Neural crest cell (in vitro differentiated cells): ENCODE measurements at regions not wholly inside any gene's neighbourhood (a gene's known extent, or its start where the extent isn't known, plus 50 kb on each side); places are given as distances from the start of the nearest gene placed in this dataset.

Experiments used
- DNase-seq: peaks from one replicate; pipeline ENCODE4 v3.0.0; 2021; ENCODE audit warnings: low read depth, mixed read lengths, low spot score
- H3K27ac Mint-ChIP-seq: one replicate; pipeline ENCODE4 v1.8.0; 2021; ENCODE audit warnings: mild to moderate bottlenecking, mixed read lengths; ENCODE audit not compliant: unreplicated experiment
- H3K27me3 Mint-ChIP-seq: 2 replicates; pipeline ENCODE4 v1.8.0; 2021; ENCODE audit warnings: low read depth, mild to moderate bottlenecking, mixed read lengths
- H3K36me3 Mint-ChIP-seq: 2 replicates; pipeline ENCODE4 v1.8.0; 2021; ENCODE audit warnings: low read depth, mild to moderate bottlenecking, mixed read lengths
- H3K4me1 Mint-ChIP-seq: 2 replicates; pipeline ENCODE4 v1.8.0; 2021; ENCODE audit warnings: mixed read lengths
- H3K4me3 Mint-ChIP-seq: one replicate; pipeline ENCODE4 v1.8.0; 2021; ENCODE audit warnings: mild to moderate bottlenecking, mixed read lengths
- H3K9me3 Mint-ChIP-seq: 2 replicates; pipeline ENCODE4 v1.8.0; 2021; ENCODE audit warnings: mixed read lengths
- CTCF ChIP-seq: fragments of 200-600 bp; sonication (generic); conservative IDR thresholded peaks from 2 replicates; pipeline ENCODE4 v1.5.0; 2021; ENCODE audit warnings: antibody characterized with exemption, mild to moderate bottlenecking

GRCh38 chr16:64543031-64543430, 578.8 kb downstream of the CDH11 start:
- H3K36me3 Mint-ChIP-seq = no peaks in the 10 kb centered on the region
- no peaks in the 10 kb centered on the region for H3K4me1 Mint-ChIP-seq
- no peaks in the 10 kb centered on the region for H3K27me3 Mint-ChIP-seq
- no peak overlapping the region for H3K4me3 Mint-ChIP-seq
- no peak for TF ChIP-seq CTCF
- no peak for DNase-seq
- H3K9me3 Mint-ChIP-seq = peaks cover 6% of the 10 kb centered on the region
- no peak overlapping the region for H3K27ac Mint-ChIP-seq

DNA sequence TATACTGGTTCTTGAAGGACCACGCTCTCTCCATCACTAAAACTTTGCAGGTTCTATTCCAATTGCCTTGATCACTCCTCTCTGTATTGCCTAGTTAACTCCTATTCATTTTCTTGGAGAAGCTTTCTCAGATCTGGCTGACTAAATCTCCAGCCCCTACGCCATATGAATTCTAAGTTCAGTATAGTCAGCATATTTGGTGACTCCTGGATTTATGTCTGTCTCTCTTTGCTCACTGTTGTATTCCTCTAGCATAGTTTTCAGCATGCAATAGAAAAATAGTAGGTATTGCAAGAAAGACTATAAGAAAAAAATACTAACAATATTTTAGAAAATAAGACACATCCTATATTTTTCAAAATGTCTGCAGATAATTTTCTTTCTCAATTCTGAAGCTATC, 579.7 kb downstream of the CDH11 start:
- H3K36me3 Mint-ChIP-seq = no peaks in the 10 kb centered on the region
- no peaks in the 10 kb centered on the region for H3K4me1 Mint-ChIP-seq
- H3K4me3 Mint-ChIP-seq = no peak overlapping the region
- H3K27ac Mint-ChIP-seq = no peak overlapping the region
- no peaks in the 10 kb centered on the region for H3K27me3 Mint-ChIP-seq
- TF ChIP-seq CTCF = no peak
- no peak for DNase-seq
- peaks cover 6% of the 10 kb centered on the region for H3K9me3 Mint-ChIP-seq

- H3K36me3 Mint-ChIP-seq = no peaks in the 10 kb centered on the region
- no peak overlapping the region for H3K4me3 Mint-ChIP-seq
- no peaks in the 10 kb centered on the region for H3K4me1 Mint-ChIP-seq
- no peak for TF ChIP-seq CTCF
- H3K9me3 Mint-ChIP-seq = peaks cover 6% of the 10 kb centered on the region
- H3K27me3 Mint-ChIP-seq = no peaks in the 10 kb centered on the region
- DNase-seq = no peak
- no peak overlapping the region for H3K27ac Mint-ChIP-seq
Observed at GRCh38 chr16:64541621-64542020, 580.2 kb downstream of the CDH11 start.

DNA sequence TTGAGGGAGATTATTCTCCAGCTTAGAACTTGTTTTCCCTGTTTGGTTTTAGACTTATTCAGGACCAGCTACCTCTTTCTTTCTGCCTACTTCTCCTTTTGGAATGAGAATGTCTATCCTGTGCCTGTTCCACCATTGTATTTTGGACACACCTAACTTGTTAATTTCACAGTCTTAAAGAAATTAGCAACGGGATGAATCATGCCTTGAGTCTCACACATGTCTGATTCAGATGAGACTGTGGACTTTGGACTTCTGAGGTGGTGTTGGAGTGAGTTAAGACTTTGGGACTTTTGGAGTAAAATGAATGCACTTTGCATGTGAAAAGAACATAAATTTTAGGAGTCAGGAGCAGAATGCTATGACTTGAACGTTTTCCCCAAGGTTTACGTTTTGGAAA, 581.4 kb downstream of the CDH11 start:
- H3K4me1 Mint-ChIP-seq = no peaks in the 10 kb centered on the region
- DNase-seq = no peak
- H3K27ac Mint-ChIP-seq = no peak overlapping the region
- H3K9me3 Mint-ChIP-seq = peaks cover 8% of the 10 kb centered on the region
- no peak overlapping the region for H3K4me3 Mint-ChIP-seq
- TF ChIP-seq CTCF = no peak
- H3K36me3 Mint-ChIP-seq = no peaks in the 10 kb centered on the region
- no peaks in the 10 kb centered on the region for H3K27me3 Mint-ChIP-seq

GRCh38 chr16:64539811-64540371, 582.0 kb downstream of the CDH11 start:
- no peaks in the 10 kb centered on the region for H3K36me3 Mint-ChIP-seq
- no peak for DNase-seq
- no peak overlapping the region for H3K4me3 Mint-ChIP-seq
- no peaks in the 10 kb centered on the region for H3K27me3 Mint-ChIP-seq
- H3K27ac Mint-ChIP-seq = no peak overlapping the region
- H3K4me1 Mint-ChIP-seq = no peaks in the 10 kb centered on the region
- TF ChIP-seq CTCF = no peak
- peaks cover 9% of the 10 kb centered on the region for H3K9me3 Mint-ChIP-seq
